ENCODE measurements at regions not wholly inside any gene's neighbourhood (a gene's known extent, or its start where the extent isn't known, plus 50 kb on each side); places are given as distances from the start of the nearest gene placed in this dataset.

GRCh38 chr4:164193676-164194075 is 560.3 kb upstream of the SMIM31 start:
- TF ChIP-seq Cebpa-rat (IDR thresholded peaks at IDR 0.05), result no peak
- H3K4me1 ChIP-seq, result no peaks in the 10 kb centered on the region
- no peaks in the 10 kb centered on the region for H3K36me3 ChIP-seq
- H3K9ac ChIP-seq, result no peak overlapping the region
- no peaks in the 10 kb centered on the region for H3K9me3 ChIP-seq
- no peak overlapping the region for H3K4me2 ChIP-seq
- H4K20me1 ChIP-seq, result no peaks in the 10 kb centered on the region
- no peak overlapping the region for H3K4me3 ChIP-seq
- H3K27me3 ChIP-seq, result no peaks in the 10 kb centered on the region
- no peak overlapping the region for H3K27ac ChIP-seq

GRCh38 chr4:164197556-164197955 is 556.4 kb upstream of the SMIM31 start:
- no peaks in the 10 kb centered on the region for H4K20me1 ChIP-seq
- H3K9me3 ChIP-seq, result no peaks in the 10 kb centered on the region
- H3K27ac ChIP-seq, result no peak overlapping the region
- no peaks in the 10 kb centered on the region for H3K36me3 ChIP-seq
- H3K4me1 ChIP-seq, result no peaks in the 10 kb centered on the region
- H3K4me3 ChIP-seq, result no peak overlapping the region
- no peak overlapping the region for H3K9ac ChIP-seq
- TF ChIP-seq Cebpa-rat (IDR thresholded peaks at IDR 0.05), result no peak
- H3K4me2 ChIP-seq, result no peak overlapping the region
- H3K27me3 ChIP-seq, result no peaks in the 10 kb centered on the region

GRCh38 chr4:164203476-164203875 is 550.5 kb upstream of the SMIM31 start:
- TF ChIP-seq Cebpa-rat (IDR thresholded peaks at IDR 0.05), result no peak
- no peaks in the 10 kb centered on the region for H3K4me1 ChIP-seq
- H3K9me3 ChIP-seq, result no peaks in the 10 kb centered on the region
- H3K4me2 ChIP-seq, result no peak overlapping the region
- no peak overlapping the region for H3K4me3 ChIP-seq
- no peak overlapping the region for H3K27ac ChIP-seq
- no peaks in the 10 kb centered on the region for H4K20me1 ChIP-seq
- H3K9ac ChIP-seq, result no peak overlapping the region
- H3K36me3 ChIP-seq, result no peaks in the 10 kb centered on the region
- H3K27me3 ChIP-seq, result no peaks in the 10 kb centered on the region

- TF ChIP-seq Cebpa-rat (IDR thresholded peaks at IDR 0.05), result no peak
- Histone ChIP-seq H3K9me3 (no peaks in the 10 kb centered on the region), H3K9ac (no peak overlapping the region), H3K36me3 (no peaks in the 10 kb centered on the region), H3K4me2 (no peak overlapping the region), H3K4me1 (no peaks in the 10 kb centered on the region), H3K27ac (no peak overlapping the region), H3K27me3 (no peaks in the 10 kb centered on the region), H4K20me1 (no peaks in the 10 kb centered on the region), H3K4me3 (no peak overlapping the region)
Observed at GRCh38 chr4:164204434-164204833, 549.5 kb upstream of the SMIM31 start.

- no peak for TF ChIP-seq Cebpa-rat (IDR thresholded peaks at IDR 0.05)
- H3K36me3 ChIP-seq, result no peaks in the 10 kb centered on the region
- H3K4me3 ChIP-seq, result no peak overlapping the region
- no peaks in the 10 kb centered on the region for H3K9me3 ChIP-seq
- no peaks in the 10 kb centered on the region for H4K20me1 ChIP-seq
- H3K4me1 ChIP-seq, result no peaks in the 10 kb centered on the region
- H3K4me2 ChIP-seq, result no peak overlapping the region
- no peak overlapping the region for H3K27ac ChIP-seq
- no peaks in the 10 kb centered on the region for H3K27me3 ChIP-seq
- H3K9ac ChIP-seq, result no peak overlapping the region
Observed at GRCh38 chr4:164207460-164207859, 546.5 kb upstream of the SMIM31 start.

GRCh38 chr4:164210377-164210776 is 543.6 kb upstream of the SMIM31 start:
- no peak overlapping the region for H3K4me2 ChIP-seq
- no peaks in the 10 kb centered on the region for H3K4me1 ChIP-seq
- no peaks in the 10 kb centered on the region for H4K20me1 ChIP-seq
- H3K27me3 ChIP-seq, result no peaks in the 10 kb centered on the region
- no peak overlapping the region for H3K9ac ChIP-seq
- no peaks in the 10 kb centered on the region for H3K9me3 ChIP-seq
- H3K4me3 ChIP-seq, result no peak overlapping the region
- no peak overlapping the region for H3K27ac ChIP-seq
- H3K36me3 ChIP-seq, result no peaks in the 10 kb centered on the region
- no peak for TF ChIP-seq Cebpa-rat (IDR thresholded peaks at IDR 0.05)

GRCh38 chr4:164212134-164212533 is 541.8 kb upstream of the SMIM31 start:
- no peak overlapping the region for H3K27ac ChIP-seq
- H3K27me3 ChIP-seq, result no peaks in the 10 kb centered on the region
- H3K36me3 ChIP-seq, result no peaks in the 10 kb centered on the region
- H3K4me3 ChIP-seq, result no peak overlapping the region
- no peaks in the 10 kb centered on the region for H4K20me1 ChIP-seq
- no peak for TF ChIP-seq Cebpa-rat (IDR thresholded peaks at IDR 0.05)
- H3K4me2 ChIP-seq, result no peak overlapping the region
- H3K4me1 ChIP-seq, result no peaks in the 10 kb centered on the region
- no peaks in the 10 kb centered on the region for H3K9me3 ChIP-seq
- H3K9ac ChIP-seq, result no peak overlapping the region

- Histone ChIP-seq H4K20me1 (no peaks in the 10 kb centered on the region), H3K4me3 (no peak overlapping the region), H3K9ac (no peak overlapping the region), H3K27me3 (no peaks in the 10 kb centered on the region), H3K4me1 (no peaks in the 10 kb centered on the region), H3K27ac (no peak overlapping the region), H3K9me3 (no peaks in the 10 kb centered on the region), H3K4me2 (no peak overlapping the region), H3K36me3 (no peaks in the 10 kb centered on the region)
- TF ChIP-seq Cebpa-rat (IDR thresholded peaks at IDR 0.05), result no peak
Observed at GRCh38 chr4:164212714-164213113, 541.2 kb upstream of the SMIM31 start.

GRCh38 chr4:164215113-164215741 is 538.7 kb upstream of the SMIM31 start:
- Histone ChIP-seq H3K27ac (no peak overlapping the region), H3K9ac (no peak overlapping the region), H3K4me1 (no peaks in the 10 kb centered on the region), H3K27me3 (no peaks in the 10 kb centered on the region), H3K4me2 (no peak overlapping the region), H3K4me3 (no peak overlapping the region), H4K20me1 (no peaks in the 10 kb centered on the region), H3K36me3 (no peaks in the 10 kb centered on the region), H3K9me3 (no peaks in the 10 kb centered on the region)
- TF ChIP-seq Cebpa-rat (IDR thresholded peaks at IDR 0.05), result no peak

- no peak for TF ChIP-seq Cebpa-rat (IDR thresholded peaks at IDR 0.05)
- Histone ChIP-seq H3K4me1 (no peaks in the 10 kb centered on the region), H3K27me3 (no peaks in the 10 kb centered on the region), H3K9me3 (no peaks in the 10 kb centered on the region), H3K9ac (no peak overlapping the region), H4K20me1 (no peaks in the 10 kb centered on the region), H3K4me3 (no peak overlapping the region), H3K36me3 (no peaks in the 10 kb centered on the region), H3K4me2 (no peak overlapping the region), H3K27ac (no peak overlapping the region)
Observed at GRCh38 chr4:164221631-164222030, 532.3 kb upstream of the SMIM31 start.

GRCh38 chr4:164224871-164225270 is 529.1 kb upstream of the SMIM31 start:
- no peaks in the 10 kb centered on the region for H3K9me3 ChIP-seq
- no peak overlapping the region for H3K27ac ChIP-seq
- no peak overlapping the region for H3K9ac ChIP-seq
- no peak for TF ChIP-seq Cebpa-rat (IDR thresholded peaks at IDR 0.05)
- H3K36me3 ChIP-seq, result no peaks in the 10 kb centered on the region
- no peaks in the 10 kb centered on the region for H4K20me1 ChIP-seq
- no peak overlapping the region for H3K4me3 ChIP-seq
- no peaks in the 10 kb centered on the region for H3K27me3 ChIP-seq
- H3K4me1 ChIP-seq, result no peaks in the 10 kb centered on the region
- no peak overlapping the region for H3K4me2 ChIP-seq

Measured in BLaER1 (cell line).